NCI-H187 treated with DMSO at 0.1 percent for 48 hours (cell line): ENCODE measurements at regions not wholly inside any gene's neighbourhood (a gene's known extent, or its start where the extent isn't known, plus 50 kb on each side); places are given as distances from the start of the nearest gene placed in this dataset.

Experiments
- DNase-seq: peaks from one replicate; lab custom pipeline; 2025; lab: John Stamatoyannopoulos, UW

DNA sequence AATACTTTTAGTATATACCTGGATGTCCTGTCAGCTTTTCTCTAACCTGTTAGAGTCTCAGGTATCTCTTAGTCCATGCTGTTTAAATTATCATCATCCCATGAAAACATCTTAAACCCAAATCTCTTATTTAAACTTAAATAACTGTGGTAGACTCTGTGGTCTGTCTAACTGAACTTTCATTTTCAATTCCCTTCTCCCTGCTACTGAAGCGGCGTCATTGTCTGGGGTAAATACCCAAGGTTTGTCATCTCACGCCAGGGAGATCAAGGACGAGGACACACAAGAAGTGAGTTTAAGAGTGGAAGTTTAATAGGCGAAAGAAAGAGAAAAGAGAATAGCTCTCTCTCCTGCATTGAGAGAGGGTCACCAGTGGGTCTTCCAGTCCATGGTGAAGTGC is 804.4 kb upstream of the CELF2 start:
- DNase-seq, result no peak

GRCh38 chr10:10222304-10222841 is 795.3 kb upstream of the CELF2 start:
- DNase-seq, result no peak

- no peak for DNase-seq
Observed at GRCh38 chr10:10223131-10223530, 794.5 kb upstream of the CELF2 start.

- DNase-seq, result no peak
Observed at GRCh38 chr10:10225136-10225676, 792.5 kb upstream of the CELF2 start.

DNA sequence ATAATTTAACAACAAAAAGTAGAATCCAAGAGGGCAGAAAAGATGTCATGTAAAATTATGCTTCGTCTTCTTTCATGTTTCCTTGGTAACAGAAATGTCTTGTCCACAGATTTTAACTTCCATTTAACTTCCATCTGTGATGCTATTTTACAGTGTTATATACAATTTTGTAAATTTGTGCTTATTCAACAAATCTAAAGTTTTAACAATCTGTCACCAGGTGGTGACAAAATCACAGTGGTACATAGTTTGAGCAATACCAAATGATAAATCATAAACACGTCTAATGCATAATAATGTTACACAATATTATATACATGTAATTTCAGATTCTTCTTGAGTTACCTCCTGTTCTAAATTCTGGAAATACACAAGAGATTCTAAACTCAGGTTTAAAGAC is 784.4 kb upstream of the CELF2 start:
- no peak for DNase-seq

DNA sequence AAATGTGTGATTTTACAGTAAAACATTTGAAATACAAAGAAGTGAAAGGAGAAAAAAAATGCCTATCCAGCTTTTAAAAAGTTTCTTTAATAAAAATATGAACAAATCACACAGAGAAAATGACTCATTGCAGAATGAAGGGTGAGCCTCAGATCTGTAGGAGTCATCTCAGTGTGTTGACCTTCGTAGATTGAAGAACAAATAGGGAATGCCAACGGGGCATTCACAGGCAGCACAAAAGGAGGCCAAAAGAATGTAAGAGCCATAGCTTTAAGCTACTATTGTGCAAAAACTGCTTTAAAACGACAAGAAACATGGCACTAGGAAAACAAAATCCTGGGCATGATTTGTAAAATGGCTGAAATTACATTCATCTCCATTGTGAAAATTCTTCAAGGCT is 782.7 kb upstream of the CELF2 start:
- DNase-seq, result no peak

DNA sequence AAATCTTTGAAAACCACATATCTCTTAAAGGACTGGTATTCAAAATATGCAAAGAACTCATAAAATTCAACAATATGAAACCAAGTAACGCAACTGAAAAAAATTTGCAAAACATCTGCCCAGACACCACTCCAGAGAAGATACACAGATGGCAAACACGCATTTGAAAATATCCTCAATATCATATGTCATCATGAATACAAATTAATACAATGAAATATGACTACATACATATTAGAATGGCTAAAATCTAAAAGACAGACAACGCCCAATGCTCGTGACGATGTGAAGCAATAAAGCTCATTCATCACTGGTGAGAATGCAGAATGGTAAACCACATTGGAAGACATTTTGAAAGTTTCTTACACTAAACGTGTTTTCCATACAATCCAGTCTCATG is 770.1 kb upstream of the CELF2 start:
- DNase-seq, result no peak

DNA sequence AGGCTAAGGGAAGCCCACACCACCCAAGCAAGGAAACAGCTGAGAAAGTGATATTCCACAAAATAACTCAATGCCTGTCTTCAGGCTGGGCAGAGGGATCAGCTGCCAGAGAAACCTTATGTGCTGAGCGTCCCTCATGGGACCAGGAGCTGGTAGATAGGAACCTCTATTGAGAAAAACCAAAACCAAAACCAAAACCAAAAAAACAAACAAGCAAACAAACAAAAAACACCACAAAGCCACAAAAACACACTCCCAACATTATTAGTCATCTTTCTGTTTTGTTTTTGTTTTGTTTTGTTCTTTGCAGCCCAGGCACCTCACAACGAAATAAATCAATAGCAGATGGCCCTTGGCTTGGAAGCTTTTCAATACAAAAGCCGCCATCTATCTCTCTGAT is 760.8 kb upstream of the CELF2 start:
- DNase-seq, result no peak

GRCh38 chr10:10259013-10259412 is 758.7 kb upstream of the CELF2 start:
- DNase-seq, result no peak

GRCh38 chr10:10270126-10271050 is 747.3 kb upstream of the CELF2 start:
- no peak for DNase-seq

DNA sequence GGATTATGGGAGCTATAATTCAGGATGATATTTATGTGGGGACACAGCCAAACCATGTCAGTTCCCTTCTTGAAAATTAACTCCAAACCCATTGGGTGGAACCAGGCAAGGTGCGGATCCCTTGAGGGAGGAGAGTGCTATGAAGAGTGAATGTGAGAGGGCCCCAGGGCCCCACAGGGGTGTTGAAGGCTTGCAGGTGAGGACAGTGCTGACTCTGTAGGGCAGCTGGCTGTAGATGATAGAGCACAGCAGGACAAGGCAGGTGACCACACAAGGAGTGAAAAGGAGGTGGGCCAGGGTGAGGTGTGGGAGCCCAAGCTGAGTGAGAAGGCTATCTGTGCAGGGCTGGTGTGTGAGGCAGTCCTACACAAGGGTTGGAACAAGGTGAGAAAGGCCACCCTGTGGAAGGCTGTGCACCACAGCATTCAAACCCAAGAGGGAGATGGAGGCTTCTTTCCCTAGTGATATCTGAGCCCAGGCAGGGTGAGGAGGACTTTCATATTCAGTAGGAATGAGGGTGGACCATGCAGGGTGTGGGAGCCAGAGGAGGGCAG is 746.0 kb upstream of the CELF2 start:
- no peak for DNase-seq

DNA sequence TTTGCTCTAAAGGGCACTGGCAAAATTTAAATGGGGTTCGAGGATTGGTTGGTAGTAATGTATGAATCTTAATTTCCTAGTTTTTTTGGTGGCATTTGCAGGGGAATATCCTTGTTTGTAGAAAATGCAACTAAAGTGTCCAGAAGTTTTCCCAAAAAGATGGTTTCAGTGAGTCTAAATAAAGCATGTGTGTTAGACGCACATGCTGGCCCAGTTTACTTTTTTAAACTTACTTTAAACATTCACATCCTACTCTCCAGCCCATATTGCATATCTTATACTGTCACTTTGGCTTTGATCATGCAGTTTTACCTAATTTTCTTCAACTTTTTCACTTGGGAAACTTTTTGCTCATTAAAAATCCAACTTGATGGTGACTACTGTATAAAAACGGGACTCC is 744.0 kb upstream of the CELF2 start:
- no peak for DNase-seq

- no peak for DNase-seq
Observed at GRCh38 chr10:10279906-10280305, 737.8 kb upstream of the CELF2 start.

DNA sequence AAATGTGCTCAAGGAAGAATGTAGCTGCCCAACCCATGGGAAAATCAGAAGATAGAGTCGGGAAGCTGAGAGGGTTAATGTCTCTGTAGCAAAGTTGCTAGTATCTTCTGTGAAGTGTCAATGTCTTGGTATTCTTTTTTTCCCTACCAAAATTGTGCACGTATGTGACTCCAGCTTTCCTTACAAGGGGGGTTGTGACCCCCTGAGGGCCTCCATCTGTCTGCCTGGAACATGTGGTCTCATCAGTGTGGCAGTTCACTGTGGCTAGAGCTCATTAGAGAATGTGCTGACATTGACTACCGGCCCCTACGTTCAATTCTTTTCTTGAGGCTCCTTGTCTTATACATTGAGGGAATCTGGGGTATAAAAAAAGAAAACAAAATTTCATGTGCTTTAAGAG is 725.2 kb upstream of the CELF2 start:
- DNase-seq, result no peak

GRCh38 chr10:10293041-10293440 is 724.6 kb upstream of the CELF2 start:
- DNase-seq, result no peak

GRCh38 chr10:10293481-10293951 is 724.2 kb upstream of the CELF2 start:
- no peak for DNase-seq

DNA sequence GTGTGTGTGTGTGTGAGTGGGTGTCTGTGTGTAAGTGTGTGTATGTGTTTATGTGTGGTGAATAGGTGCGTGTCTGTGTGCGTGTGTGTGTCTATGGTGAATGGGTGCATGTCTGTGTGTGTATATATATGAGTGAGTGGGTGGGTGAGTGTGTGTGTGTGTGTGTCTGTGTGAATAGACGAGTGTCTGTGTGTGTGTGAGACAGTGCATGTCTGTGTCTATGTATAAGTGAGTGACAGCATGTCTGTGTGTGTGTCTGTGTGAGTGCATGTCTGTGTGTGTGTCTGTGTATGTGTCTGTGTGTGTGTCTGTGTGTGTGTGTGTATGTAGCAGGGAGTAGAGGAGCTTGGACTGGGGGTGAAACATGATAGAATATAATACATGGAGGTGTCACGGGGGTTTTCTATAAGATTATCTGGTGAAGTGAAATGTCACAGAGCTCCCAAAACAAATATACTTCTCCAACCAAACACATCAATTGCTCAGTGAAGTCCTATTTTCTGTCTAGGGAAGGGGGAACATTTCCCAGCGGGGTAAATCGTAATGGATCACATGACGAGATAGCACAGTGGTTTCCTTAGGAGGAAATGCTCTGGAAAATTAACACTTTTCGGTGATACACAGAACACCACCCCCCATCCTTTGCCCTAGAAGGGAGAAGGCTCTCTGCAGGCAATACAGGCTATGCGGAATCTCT is 723.3 kb upstream of the CELF2 start:
- DNase-seq, result no peak

DNA sequence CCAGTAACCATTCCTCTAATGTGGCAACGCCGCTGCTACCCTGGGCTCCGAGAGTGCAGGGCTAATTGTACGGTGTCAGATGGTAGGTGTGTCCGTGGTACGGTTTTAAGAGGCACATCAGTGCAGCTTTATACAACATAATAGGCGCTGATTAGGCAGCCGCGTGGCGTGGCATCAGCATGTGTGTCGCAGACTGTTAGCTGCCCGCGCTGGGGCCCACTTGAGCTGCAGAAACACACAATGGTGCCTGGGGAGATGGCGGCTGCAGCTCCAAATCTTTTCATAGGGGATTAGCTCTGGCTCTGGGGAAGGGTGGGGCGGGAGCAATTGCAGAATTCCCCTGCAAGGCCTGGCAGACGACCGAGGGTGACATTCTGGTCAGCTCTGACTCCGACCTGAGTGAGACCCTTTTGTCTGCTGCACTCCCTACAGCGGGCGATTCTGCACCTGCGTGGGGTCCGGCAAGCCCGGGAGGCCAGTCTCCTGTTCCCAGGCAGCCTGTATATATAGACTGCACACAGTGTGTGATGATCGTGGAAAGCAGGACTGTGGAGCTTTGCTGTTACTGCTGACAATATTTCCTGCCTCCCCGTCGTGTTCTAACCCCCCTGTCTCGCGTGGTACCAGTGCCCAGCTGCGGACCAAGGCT is 722.7 kb upstream of the CELF2 start:
- no peak for DNase-seq

- no peak for DNase-seq
Observed at GRCh38 chr10:10295537-10295936, 722.1 kb upstream of the CELF2 start.

DNA sequence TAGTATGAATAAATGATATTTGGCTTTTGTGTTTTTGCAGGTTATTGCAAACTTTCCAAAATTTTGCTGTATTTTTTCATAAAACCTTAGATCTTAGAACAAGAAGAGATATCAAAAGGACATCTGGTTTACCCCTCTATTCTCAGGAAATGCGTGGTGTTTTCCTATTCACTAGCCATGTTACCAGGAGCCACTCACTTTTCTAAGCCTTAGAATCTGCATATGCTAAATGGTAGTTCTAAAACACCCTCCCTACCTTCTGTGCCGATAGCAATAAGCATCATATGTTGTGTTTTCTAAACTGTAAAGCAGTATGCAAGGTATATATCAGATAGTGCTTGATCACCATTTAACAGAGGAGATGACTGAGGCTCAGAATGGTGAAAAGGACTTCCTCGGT is 715.0 kb upstream of the CELF2 start:
- DNase-seq, result no peak

- DNase-seq, result no peak
Observed at GRCh38 chr10:10307036-10307435, 710.6 kb upstream of the CELF2 start.

DNA sequence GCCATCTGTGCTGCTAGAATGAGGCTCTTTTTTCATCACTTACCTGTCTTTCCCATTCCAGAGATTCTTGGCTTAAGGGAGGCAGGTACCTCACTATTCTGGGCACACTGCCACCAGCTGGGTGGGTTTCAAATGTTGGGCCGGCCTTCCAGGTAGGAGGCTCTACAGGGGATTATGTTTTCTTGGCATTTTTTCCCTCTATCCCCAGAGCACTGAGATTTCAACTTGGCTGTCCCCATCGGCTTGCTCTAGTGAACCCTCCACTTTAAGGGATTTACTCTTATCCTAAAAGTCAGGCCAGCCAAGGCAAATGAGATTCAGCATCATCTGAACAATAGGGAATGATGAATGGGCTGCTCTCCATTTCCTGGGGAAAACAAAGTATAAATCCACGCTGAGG is 710.1 kb upstream of the CELF2 start:
- DNase-seq, result no peak
